ENCODE measurements at regions not wholly inside any gene's neighbourhood (a gene's known extent, or its start where the extent isn't known, plus 50 kb on each side); places are given as distances from the start of the nearest gene placed in this dataset.

DNA sequence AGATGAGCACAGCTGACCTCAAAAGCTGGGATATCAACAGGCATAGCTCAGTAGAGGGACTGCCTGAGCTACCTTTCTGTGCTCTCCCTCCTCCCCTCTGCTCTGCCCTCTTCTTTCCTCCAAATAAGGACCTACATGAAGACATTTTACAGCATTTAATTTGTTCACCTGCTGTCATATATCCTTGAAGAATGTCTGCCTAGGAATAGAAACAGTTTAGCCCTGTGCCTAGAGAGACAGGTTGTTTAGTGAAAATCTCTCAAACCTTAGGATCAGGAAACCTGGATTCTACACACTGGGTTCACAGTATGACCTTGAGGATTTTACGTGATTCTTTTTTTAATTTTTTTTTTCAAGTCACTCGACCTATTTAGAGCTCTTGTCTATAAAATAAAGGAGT lies 213.0 kb upstream of the SETBP1 start:
- TF ChIP-seq FOXP2 (optimal IDR thresholded peaks at IDR 0.05; ENCODE audit: borderline replicate concordance, extremely low read depth, extremely low read length, insufficient read depth) = no peak
- TF ChIP-seq POLR2AphosphoS5 (IDR thresholded peaks at IDR 0.05; ENCODE audit: low read depth, low read length) = no peak
- TF ChIP-seq SIN3A (IDR thresholded peaks at IDR 0.05; ENCODE audit: borderline replicate concordance, insufficient read depth, low read length) = no peak
- TF ChIP-seq TAF1 (IDR thresholded peaks at IDR 0.05; ENCODE audit: borderline replicate concordance, insufficient read depth, low read length) = no peak
- TF ChIP-seq, protein P1, sequence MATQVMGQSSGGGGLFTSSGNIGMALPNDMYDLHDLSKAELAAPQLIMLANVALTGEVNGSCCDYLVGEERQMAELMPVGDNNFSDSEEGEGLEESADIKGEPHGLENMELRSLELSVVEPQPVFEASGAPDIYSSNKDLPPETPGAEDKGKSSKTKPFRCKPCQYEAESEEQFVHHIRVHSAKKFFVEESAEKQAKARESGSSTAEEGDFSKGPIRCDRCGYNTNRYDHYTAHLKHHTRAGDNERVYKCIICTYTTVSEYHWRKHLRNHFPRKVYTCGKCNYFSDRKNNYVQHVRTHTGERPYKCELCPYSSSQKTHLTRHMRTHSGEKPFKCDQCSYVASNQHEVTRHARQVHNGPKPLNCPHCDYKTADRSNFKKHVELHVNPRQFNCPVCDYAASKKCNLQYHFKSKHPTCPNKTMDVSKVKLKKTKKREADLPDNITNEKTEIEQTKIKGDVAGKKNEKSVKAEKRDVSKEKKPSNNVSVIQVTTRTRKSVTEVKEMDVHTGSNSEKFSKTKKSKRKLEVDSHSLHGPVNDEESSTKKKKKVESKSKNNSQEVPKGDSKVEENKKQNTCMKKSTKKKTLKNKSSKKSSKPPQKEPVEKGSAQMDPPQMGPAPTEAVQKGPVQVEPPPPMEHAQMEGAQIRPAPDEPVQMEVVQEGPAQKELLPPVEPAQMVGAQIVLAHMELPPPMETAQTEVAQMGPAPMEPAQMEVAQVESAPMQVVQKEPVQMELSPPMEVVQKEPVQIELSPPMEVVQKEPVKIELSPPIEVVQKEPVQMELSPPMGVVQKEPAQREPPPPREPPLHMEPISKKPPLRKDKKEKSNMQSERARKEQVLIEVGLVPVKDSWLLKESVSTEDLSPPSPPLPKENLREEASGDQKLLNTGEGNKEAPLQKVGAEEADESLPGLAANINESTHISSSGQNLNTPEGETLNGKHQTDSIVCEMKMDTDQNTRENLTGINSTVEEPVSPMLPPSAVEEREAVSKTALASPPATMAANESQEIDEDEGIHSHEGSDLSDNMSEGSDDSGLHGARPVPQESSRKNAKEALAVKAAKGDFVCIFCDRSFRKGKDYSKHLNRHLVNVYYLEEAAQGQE (IDR thresholded peaks at IDR 0.05; ENCODE audit: insufficient read depth in 1 of 2, low read depth in 2 of 2, low read length in 2 of 2) = no peak

DNA sequence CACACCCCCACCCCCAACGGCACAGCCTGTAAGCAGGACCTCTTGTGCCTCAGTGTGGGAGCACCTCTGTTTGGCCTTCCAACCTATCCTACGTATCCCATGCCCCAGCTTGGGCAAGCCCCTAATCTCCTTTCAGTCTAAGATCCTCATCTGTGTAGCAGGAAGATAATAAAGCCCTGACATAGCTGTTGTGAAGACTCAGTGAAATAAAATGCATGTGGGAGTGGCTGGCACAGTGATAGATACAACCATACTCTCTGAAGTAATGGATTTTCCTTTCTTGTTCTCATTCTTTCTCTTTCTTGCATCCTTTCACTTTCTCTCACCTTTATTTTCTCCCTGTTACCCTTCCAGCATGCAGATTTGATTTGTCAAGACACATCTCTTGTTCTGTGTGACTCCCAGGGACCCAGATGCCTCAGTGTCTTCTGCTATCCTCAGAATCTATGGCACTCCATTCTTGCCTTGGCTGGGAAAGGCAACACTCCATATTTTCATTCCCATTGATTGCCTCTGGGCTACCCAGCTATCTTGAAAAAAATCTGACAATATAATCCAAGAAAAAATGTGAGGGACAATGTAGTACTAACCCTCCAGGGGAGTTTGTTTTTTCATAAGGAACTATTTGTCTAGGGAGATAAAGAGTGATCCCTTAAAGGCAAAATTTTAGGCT lies 207.2 kb upstream of the SETBP1 start:
- TF ChIP-seq, protein P1 (IDR thresholded peaks at IDR 0.05; ENCODE audit: insufficient read depth in 1 of 2, low read depth in 2 of 2, low read length in 2 of 2) = no peak
- no peak for TF ChIP-seq TAF1 (IDR thresholded peaks at IDR 0.05; ENCODE audit: borderline replicate concordance, insufficient read depth, low read length)
- TF ChIP-seq POLR2AphosphoS5 (IDR thresholded peaks at IDR 0.05; ENCODE audit: low read depth, low read length) = no peak
- TF ChIP-seq FOXP2 (optimal IDR thresholded peaks at IDR 0.05; ENCODE audit: borderline replicate concordance, extremely low read depth, extremely low read length, insufficient read depth) = no peak
- no peak for TF ChIP-seq SIN3A (IDR thresholded peaks at IDR 0.05; ENCODE audit: borderline replicate concordance, insufficient read depth, low read length)

DNA sequence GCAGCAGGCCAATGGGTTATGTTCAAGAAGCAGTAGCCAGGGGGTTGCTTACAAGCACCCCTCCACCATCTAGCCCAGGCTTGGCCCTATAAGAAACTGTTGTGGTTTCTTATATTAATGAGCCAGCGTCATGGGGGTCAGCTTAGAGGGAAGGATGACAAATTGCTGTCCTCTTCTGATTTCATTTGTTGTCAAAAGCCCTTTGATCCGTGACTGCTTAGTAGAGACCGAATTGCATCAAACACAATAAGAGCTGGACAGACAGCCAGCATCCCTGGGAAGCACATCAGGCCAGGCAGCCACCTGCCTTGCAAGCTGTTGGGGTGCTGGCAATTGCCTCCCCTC lies 206.6 kb upstream of the SETBP1 start:
- TF ChIP-seq SIN3A (IDR thresholded peaks at IDR 0.05; ENCODE audit: borderline replicate concordance, insufficient read depth, low read length) (no peak), TAF1 (IDR thresholded peaks at IDR 0.05; ENCODE audit: borderline replicate concordance, insufficient read depth, low read length) (no peak), POLR2AphosphoS5 (IDR thresholded peaks at IDR 0.05; ENCODE audit: low read depth, low read length) (no peak), FOXP2 (optimal IDR thresholded peaks at IDR 0.05; ENCODE audit: borderline replicate concordance, extremely low read depth, extremely low read length, insufficient read depth) (no peak)
- TF ChIP-seq, protein P1 (IDR thresholded peaks at IDR 0.05; ENCODE audit: insufficient read depth in 1 of 2, low read depth in 2 of 2, low read length in 2 of 2) = no peak

DNA sequence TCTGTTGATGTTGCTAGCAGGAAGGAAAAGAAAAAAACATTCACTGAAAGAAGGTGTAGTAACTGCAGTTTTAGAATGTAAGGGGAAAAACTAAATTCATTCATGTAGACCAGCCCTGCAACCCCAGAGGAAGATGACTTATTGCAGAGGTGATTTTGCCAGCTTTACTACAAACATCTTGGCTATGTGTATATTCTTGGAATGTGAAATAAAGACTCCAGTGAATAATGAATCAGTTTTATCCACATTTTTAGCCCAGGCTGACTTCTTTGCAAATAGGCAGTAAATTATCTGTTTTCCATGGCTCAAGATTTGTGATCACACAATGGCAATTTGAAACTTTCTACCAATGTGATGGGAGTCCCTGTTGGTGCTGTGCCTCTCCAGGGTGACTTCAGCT lies 206.1 kb upstream of the SETBP1 start:
- TF ChIP-seq FOXP2 (optimal IDR thresholded peaks at IDR 0.05; ENCODE audit: borderline replicate concordance, extremely low read depth, extremely low read length, insufficient read depth) = no peak
- TF ChIP-seq, protein P1 (IDR thresholded peaks at IDR 0.05; ENCODE audit: insufficient read depth in 1 of 2, low read depth in 2 of 2, low read length in 2 of 2) = no peak
- no peak for TF ChIP-seq TAF1 (IDR thresholded peaks at IDR 0.05; ENCODE audit: borderline replicate concordance, insufficient read depth, low read length)
- no peak for TF ChIP-seq POLR2AphosphoS5 (IDR thresholded peaks at IDR 0.05; ENCODE audit: low read depth, low read length)
- no peak for TF ChIP-seq SIN3A (IDR thresholded peaks at IDR 0.05; ENCODE audit: borderline replicate concordance, insufficient read depth, low read length)

Measured in PFSK-1 (cell line).